ENCODE measurements at regions not wholly inside any gene's neighbourhood (a gene's known extent, or its start where the extent isn't known, plus 50 kb on each side); places are given as distances from the start of the nearest gene placed in this dataset.
A peak's percentile ranks its signal among the peaks of the same experiment; 100 is the strongest.

DNA sequence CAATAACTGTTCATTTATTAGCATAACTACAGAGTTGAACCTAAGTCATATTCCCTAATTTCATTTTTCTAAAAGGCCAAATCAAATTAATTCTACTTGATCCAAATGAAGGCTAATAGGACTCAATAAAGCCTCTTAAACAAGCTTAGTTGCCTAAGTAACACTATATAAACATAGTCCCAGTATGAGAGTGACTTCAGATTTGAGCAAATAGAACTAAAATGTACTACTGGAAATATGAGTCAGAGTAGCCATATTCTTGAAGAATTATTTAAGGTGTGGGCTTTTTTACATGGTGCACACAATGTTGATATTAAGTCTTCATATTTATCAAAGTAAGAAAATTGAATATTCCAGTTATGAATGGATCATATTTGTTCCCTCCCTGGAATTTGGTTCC is 872.3 kb downstream of the MAT2B start:
- TF ChIP-seq, protein P1, sequence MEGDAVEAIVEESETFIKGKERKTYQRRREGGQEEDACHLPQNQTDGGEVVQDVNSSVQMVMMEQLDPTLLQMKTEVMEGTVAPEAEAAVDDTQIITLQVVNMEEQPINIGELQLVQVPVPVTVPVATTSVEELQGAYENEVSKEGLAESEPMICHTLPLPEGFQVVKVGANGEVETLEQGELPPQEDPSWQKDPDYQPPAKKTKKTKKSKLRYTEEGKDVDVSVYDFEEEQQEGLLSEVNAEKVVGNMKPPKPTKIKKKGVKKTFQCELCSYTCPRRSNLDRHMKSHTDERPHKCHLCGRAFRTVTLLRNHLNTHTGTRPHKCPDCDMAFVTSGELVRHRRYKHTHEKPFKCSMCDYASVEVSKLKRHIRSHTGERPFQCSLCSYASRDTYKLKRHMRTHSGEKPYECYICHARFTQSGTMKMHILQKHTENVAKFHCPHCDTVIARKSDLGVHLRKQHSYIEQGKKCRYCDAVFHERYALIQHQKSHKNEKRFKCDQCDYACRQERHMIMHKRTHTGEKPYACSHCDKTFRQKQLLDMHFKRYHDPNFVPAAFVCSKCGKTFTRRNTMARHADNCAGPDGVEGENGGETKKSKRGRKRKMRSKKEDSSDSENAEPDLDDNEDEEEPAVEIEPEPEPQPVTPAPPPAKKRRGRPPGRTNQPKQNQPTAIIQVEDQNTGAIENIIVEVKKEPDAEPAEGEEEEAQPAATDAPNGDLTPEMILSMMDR (IDR thresholded peaks at IDR 0.05; ENCODE audit: low read depth, low read length, missing control alignments), result no peak
- no peak for DNase-seq (ENCODE audit: low read depth)
- in situ Hi-C loops (cut with HindIII; ENCODE audit: low sequenced_read_pairs), result no loop called here
- H3K4me3 ChIP-seq (ENCODE audit: low read depth, low read length), result no peak overlapping the region

DNA sequence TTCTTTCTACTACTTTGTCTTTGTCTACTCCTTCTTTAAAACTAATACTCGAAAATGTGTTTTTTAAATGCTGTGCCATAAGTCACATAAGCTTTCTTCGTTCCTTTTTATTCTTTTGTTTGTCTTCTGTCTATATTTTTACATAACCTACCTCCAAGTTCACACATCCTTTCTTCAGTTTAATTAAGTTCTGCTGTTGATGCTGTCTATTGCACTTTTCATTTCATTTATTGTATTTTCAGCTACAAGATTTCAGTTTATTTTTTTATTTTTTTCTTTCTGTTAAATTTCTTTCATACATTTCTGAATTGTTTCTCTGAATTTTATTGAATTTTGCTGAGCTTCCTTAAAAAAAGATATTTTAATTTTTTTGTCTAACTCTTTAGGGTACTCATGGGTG is 878.2 kb downstream of the MAT2B start:
- in situ Hi-C loops (cut with HindIII; ENCODE audit: low sequenced_read_pairs), result no loop called here
- DNase-seq (ENCODE audit: low read depth), result no peak
- H3K4me3 ChIP-seq (ENCODE audit: low read depth, low read length), result no peak overlapping the region
- TF ChIP-seq, protein P1 (IDR thresholded peaks at IDR 0.05; ENCODE audit: low read depth, low read length, missing control alignments), result no peak

- in situ Hi-C loops (cut with HindIII; ENCODE audit: low sequenced_read_pairs), result no loop called here
- no peak overlapping the region for H3K4me3 ChIP-seq (ENCODE audit: low read depth, low read length)
- TF ChIP-seq, protein P1 (IDR thresholded peaks at IDR 0.05; ENCODE audit: low read depth, low read length, missing control alignments), result no peak
- DNase-seq (ENCODE audit: low read depth), result no peak
Observed at GRCh38 chr5:164392531-164392930, 887.1 kb downstream of the MAT2B start.

- in situ Hi-C loops (cut with HindIII; ENCODE audit: low sequenced_read_pairs), result no loop called here
- H3K4me3 ChIP-seq (ENCODE audit: low read depth, low read length), result no peak overlapping the region
- TF ChIP-seq, protein P1 (IDR thresholded peaks at IDR 0.05; ENCODE audit: low read depth, low read length, missing control alignments), result no peak
- DNase-seq (ENCODE audit: low read depth), result no peak
Observed at GRCh38 chr5:164394686-164395194, 889.3 kb downstream of the MAT2B start.

- TF ChIP-seq, protein P1 (IDR thresholded peaks at IDR 0.05; ENCODE audit: low read depth, low read length, missing control alignments), result no peak
- H3K4me3 ChIP-seq (ENCODE audit: low read depth, low read length), result no peak overlapping the region
- in situ Hi-C loops (cut with HindIII; ENCODE audit: low sequenced_read_pairs), result no loop called here
- DNase-seq (ENCODE audit: low read depth), result no peak
Observed at GRCh38 chr5:164412531-164412930, 907.1 kb downstream of the MAT2B start.

DNA sequence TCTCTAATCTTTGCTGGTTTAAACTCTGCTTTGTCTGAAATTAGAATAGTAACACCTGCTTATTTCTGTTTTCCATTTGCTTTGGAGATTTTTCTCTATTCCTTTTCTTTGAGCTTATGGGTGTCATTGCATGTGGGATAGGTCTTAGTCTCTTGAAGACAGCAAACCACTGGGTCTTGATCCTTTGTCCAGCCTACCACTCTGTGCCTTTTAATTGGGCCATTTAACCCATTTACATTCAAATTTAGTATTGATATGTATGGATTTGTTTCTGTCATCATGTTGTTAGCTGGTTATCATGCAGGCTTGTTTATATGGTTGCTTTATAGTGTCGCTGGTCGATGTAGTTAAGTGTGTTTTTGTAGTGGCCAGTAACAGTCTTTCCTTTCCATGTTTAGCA is 914.7 kb downstream of the MAT2B start:
- no peak overlapping the region for H3K4me3 ChIP-seq (ENCODE audit: low read depth, low read length)
- in situ Hi-C loops (cut with HindIII; ENCODE audit: low sequenced_read_pairs), result no loop called here
- TF ChIP-seq, protein P1 (IDR thresholded peaks at IDR 0.05; ENCODE audit: low read depth, low read length, missing control alignments), result no peak
- DNase-seq (ENCODE audit: low read depth), result no peak

GRCh38 chr5:164422400-164422799 is 917.0 kb downstream of the MAT2B start:
- in situ Hi-C loops (cut with HindIII; ENCODE audit: low sequenced_read_pairs), result no loop called here
- no peak overlapping the region for H3K4me3 ChIP-seq (ENCODE audit: low read depth, low read length)
- no peak for DNase-seq (ENCODE audit: low read depth)
- TF ChIP-seq, protein P1 (IDR thresholded peaks at IDR 0.05; ENCODE audit: low read depth, low read length, missing control alignments), result peak; percentile 33

All from astrocyte of the cerebellum (primary cell).